ENCODE measurements at regions not wholly inside any gene's neighbourhood (a gene's known extent, or its start where the extent isn't known, plus 50 kb on each side); places are given as distances from the start of the nearest gene placed in this dataset.

DNA sequence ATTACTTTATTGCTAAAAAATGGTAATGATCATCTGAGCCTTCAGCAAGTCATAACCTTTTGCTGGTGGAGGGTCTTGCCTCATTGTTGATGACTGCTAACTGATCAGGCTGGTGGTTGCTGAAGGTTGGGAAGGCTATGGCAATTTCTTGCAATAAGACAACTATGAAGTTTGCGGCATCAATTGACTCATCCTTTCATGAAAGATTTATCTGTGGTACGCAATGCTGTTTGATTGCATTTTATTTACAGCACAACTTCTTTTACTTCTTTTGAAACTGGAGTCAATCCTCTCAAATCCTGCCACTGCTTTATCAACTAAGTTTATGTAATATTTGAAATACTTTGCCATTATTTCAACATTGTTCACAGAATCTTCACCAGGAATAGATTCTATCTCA, 58.3 kb upstream of the ACO1 start:
- TF ChIP-seq POLR2A (IDR thresholded peaks at IDR 0.05) = no peak
- TF ChIP-seq, protein P1, sequence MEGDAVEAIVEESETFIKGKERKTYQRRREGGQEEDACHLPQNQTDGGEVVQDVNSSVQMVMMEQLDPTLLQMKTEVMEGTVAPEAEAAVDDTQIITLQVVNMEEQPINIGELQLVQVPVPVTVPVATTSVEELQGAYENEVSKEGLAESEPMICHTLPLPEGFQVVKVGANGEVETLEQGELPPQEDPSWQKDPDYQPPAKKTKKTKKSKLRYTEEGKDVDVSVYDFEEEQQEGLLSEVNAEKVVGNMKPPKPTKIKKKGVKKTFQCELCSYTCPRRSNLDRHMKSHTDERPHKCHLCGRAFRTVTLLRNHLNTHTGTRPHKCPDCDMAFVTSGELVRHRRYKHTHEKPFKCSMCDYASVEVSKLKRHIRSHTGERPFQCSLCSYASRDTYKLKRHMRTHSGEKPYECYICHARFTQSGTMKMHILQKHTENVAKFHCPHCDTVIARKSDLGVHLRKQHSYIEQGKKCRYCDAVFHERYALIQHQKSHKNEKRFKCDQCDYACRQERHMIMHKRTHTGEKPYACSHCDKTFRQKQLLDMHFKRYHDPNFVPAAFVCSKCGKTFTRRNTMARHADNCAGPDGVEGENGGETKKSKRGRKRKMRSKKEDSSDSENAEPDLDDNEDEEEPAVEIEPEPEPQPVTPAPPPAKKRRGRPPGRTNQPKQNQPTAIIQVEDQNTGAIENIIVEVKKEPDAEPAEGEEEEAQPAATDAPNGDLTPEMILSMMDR (IDR thresholded peaks at IDR 0.05) = no peak

All from testis (tissue), 2 donors.